Fibroblast of lung (primary cell): ENCODE measurements at regions not wholly inside any gene's neighbourhood (a gene's known extent, or its start where the extent isn't known, plus 50 kb on each side); places are given as distances from the start of the nearest gene placed in this dataset.

ENCODE experiments used
- EZH2 ChIP-seq: IDR thresholded peaks from 2 replicates; pipeline ENCODE4 v1.5.1; 2012; ENCODE audit warnings: low read length, control low read depth, mild to moderate bottlenecking; ENCODE audit errors: missing control alignments
- TF ChIP-seq, protein P1 (sequence below), 2 donors: IDR thresholded peaks in 1 of 2; conservative IDR thresholded peaks in 1 of 2; 1 replicate in 1 of 2; 2 replicates in 1 of 2; pipeline ENCODE4 v1.5.1; 2011 to 2012; ENCODE audit warnings: low read length in 2 of 2, control low read depth in 1 of 2, inconsistent platforms in 1 of 2, low read depth in 1 of 2, mild to moderate bottlenecking in 1 of 2

GRCh38 chr22:48828688-48829087 lies 999.0 kb downstream of the BRD1 start:
- TF ChIP-seq, protein P1, sequence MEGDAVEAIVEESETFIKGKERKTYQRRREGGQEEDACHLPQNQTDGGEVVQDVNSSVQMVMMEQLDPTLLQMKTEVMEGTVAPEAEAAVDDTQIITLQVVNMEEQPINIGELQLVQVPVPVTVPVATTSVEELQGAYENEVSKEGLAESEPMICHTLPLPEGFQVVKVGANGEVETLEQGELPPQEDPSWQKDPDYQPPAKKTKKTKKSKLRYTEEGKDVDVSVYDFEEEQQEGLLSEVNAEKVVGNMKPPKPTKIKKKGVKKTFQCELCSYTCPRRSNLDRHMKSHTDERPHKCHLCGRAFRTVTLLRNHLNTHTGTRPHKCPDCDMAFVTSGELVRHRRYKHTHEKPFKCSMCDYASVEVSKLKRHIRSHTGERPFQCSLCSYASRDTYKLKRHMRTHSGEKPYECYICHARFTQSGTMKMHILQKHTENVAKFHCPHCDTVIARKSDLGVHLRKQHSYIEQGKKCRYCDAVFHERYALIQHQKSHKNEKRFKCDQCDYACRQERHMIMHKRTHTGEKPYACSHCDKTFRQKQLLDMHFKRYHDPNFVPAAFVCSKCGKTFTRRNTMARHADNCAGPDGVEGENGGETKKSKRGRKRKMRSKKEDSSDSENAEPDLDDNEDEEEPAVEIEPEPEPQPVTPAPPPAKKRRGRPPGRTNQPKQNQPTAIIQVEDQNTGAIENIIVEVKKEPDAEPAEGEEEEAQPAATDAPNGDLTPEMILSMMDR (conservative IDR thresholded peaks at IDR 0.05 in 1 of 2, IDR thresholded peaks at IDR 0.05 in 1 of 2; ENCODE audit: low read depth in 1 of 2, low read length in 2 of 2), result no peak
- TF ChIP-seq EZH2, result no peak
